ENCODE measurements at regions not wholly inside any gene's neighbourhood (a gene's known extent, or its start where the extent isn't known, plus 50 kb on each side); places are given as distances from the start of the nearest gene placed in this dataset.

DNA sequence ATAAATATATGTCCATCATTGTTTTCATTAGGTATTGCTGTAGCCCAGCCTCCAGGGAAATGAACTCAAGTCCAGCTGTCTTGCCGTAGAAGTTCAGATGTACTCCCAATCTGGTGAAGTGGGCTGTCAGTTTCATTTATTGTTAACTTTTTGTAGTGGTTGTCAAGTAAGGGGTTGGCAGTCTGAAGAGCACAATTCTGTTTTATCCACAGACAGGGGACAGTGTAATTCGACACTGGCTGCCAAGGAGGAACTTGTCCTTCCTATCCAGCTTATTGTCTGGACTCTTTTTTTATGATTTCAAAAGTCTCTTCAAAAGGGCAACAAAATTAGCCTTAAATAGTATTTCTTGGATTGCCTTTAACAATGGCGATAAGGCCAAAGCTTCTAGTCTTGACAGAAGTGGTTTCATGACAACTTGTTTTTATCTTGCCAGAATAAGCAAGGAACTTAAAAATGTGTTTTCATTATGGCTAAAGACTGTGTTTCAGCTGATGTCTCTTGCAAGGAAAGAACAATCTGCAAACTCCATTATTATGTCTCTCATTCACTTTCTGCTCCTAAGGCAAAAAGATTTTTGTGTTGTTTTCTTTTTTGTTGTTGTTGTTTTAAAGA lies 73.9 kb upstream of the TANC2 start:
- TF ChIP-seq POLR2A (IDR thresholded peaks at IDR 0.05; ENCODE audit: extremely low read depth, insufficient read length) (no peak), MYC (IDR thresholded peaks at IDR 0.05; ENCODE audit: low read depth, low read length) (no peak)
- TF ChIP-seq, protein P1, sequence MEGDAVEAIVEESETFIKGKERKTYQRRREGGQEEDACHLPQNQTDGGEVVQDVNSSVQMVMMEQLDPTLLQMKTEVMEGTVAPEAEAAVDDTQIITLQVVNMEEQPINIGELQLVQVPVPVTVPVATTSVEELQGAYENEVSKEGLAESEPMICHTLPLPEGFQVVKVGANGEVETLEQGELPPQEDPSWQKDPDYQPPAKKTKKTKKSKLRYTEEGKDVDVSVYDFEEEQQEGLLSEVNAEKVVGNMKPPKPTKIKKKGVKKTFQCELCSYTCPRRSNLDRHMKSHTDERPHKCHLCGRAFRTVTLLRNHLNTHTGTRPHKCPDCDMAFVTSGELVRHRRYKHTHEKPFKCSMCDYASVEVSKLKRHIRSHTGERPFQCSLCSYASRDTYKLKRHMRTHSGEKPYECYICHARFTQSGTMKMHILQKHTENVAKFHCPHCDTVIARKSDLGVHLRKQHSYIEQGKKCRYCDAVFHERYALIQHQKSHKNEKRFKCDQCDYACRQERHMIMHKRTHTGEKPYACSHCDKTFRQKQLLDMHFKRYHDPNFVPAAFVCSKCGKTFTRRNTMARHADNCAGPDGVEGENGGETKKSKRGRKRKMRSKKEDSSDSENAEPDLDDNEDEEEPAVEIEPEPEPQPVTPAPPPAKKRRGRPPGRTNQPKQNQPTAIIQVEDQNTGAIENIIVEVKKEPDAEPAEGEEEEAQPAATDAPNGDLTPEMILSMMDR (IDR thresholded peaks at IDR 0.05; ENCODE audit: low read depth, low read length) = no peak
- TF ChIP-seq, protein P2, sequence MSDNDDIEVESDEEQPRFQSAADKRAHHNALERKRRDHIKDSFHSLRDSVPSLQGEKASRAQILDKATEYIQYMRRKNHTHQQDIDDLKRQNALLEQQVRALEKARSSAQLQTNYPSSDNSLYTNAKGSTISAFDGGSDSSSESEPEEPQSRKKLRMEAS (IDR thresholded peaks at IDR 0.05; ENCODE audit: low read depth, low read length) = no peak
- DNase-seq (ENCODE audit: low read depth) = peak; percentile 47
- H3K4me3 ChIP-seq (ENCODE audit: low read depth, low read length) = no peak overlapping the region

DNA sequence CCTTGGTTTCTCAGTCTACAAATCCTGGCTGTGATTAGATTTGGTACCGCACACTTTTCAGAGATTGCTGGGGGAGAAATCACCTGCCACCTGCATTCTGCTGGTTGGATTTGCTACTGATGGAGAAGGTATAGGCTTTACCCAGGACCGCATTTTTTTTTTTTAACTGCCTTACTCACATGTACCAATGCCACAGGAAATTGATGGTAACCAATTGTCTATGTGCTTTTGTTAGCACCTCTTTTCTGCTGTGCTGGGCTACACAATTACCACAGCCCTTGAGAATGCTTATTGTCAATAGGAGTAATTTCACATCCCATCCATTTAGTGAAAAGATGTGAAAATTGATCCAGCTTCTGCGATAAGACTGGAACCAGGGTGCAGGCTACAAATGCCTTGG lies 74.4 kb upstream of the TANC2 start:
- H3K4me3 ChIP-seq (ENCODE audit: low read depth, low read length) = no peak overlapping the region
- no peak for DNase-seq (ENCODE audit: low read depth)
- TF ChIP-seq, protein P2 (IDR thresholded peaks at IDR 0.05; ENCODE audit: low read depth, low read length) = no peak
- TF ChIP-seq POLR2A (IDR thresholded peaks at IDR 0.05; ENCODE audit: extremely low read depth, insufficient read length) (no peak), MYC (IDR thresholded peaks at IDR 0.05; ENCODE audit: low read depth, low read length) (no peak)
- TF ChIP-seq, protein P1 (IDR thresholded peaks at IDR 0.05; ENCODE audit: low read depth, low read length) = no peak

DNA sequence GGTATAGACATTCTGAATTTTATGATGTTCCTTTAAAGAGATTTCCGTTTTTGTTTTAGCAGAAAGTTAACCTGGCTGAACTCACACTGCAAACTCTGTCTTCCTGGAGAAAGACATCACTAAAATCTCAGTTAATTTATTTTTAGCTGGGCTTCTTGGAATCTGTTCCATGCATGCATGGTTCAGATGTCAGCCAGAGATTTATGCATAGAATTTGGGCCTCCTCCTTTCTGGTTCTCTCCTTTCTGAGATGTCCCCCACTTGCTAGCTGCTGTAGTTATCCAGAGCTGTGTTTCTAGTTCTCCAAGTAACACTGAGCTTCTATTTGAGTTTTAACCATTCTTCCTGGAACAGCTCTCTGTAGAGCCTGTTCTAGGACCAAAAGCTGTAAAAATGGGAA lies 77.3 kb upstream of the TANC2 start:
- no peak for DNase-seq (ENCODE audit: low read depth)
- H3K4me3 ChIP-seq (ENCODE audit: low read depth, low read length) = no peak overlapping the region
- TF ChIP-seq MYC (IDR thresholded peaks at IDR 0.05; ENCODE audit: low read depth, low read length) (no peak), POLR2A (IDR thresholded peaks at IDR 0.05; ENCODE audit: extremely low read depth, insufficient read length) (no peak)
- TF ChIP-seq, protein P1 (IDR thresholded peaks at IDR 0.05; ENCODE audit: low read depth, low read length) = no peak
- TF ChIP-seq, protein P2 (IDR thresholded peaks at IDR 0.05; ENCODE audit: low read depth, low read length) = no peak

DNA sequence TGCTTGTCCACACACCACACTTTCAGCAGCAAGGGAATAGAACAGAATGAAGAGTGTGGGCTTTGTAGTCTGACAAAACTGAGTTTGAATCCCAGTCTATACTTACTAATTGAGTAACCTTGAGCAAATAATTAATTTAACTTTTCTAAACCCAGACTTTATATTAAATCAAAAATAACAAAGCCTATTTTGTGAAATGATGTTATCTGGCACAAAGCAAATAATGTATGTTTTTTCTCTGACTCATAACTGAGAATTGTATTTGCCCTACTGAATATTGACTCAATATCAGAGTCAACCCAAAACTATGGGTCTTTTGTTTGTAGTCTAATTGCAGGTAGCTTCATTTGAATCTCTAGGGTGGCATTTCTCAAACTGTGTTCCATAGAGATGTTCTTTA lies 77.9 kb upstream of the TANC2 start:
- H3K4me3 ChIP-seq (ENCODE audit: low read depth, low read length) = no peak overlapping the region
- no peak for DNase-seq (ENCODE audit: low read depth)
- no peak for TF ChIP-seq POLR2A (IDR thresholded peaks at IDR 0.05; ENCODE audit: extremely low read depth, insufficient read length)
- TF ChIP-seq, protein P1 (IDR thresholded peaks at IDR 0.05; ENCODE audit: low read depth, low read length) = no peak
- TF ChIP-seq, protein P2 (IDR thresholded peaks at IDR 0.05; ENCODE audit: low read depth, low read length) = no peak
- TF ChIP-seq MYC (IDR thresholded peaks at IDR 0.05; ENCODE audit: low read depth, low read length) = no peak

DNA sequence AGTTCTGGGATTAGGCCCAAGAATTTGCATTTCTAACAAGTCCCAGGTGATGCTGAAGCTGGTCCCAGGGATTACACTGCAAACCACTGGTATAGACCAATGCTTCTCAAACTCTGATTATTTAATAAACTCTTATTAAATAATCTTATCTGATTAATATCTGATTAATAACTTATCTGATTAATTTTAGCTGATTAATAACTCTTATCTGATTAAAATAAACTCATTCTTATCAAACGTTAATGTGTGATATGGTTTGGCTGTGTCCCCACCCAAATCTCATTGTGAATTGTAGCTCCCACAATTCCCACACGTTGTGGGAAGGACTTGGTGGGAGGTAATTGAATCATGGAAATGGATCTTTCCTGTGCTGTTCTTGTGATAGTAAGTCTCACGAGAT lies 78.6 kb upstream of the TANC2 start:
- DNase-seq (ENCODE audit: low read depth) = no peak
- TF ChIP-seq, protein P1 (IDR thresholded peaks at IDR 0.05; ENCODE audit: low read depth, low read length) = no peak
- TF ChIP-seq POLR2A (IDR thresholded peaks at IDR 0.05; ENCODE audit: extremely low read depth, insufficient read length) (no peak), MYC (IDR thresholded peaks at IDR 0.05; ENCODE audit: low read depth, low read length) (no peak)
- TF ChIP-seq, protein P2 (IDR thresholded peaks at IDR 0.05; ENCODE audit: low read depth, low read length) = no peak
- no peak overlapping the region for H3K4me3 ChIP-seq (ENCODE audit: low read depth, low read length)
